ENCODE measurements at regions not wholly inside any gene's neighbourhood (a gene's known extent, or its start where the extent isn't known, plus 50 kb on each side); places are given as distances from the start of the nearest gene placed in this dataset.

DNA sequence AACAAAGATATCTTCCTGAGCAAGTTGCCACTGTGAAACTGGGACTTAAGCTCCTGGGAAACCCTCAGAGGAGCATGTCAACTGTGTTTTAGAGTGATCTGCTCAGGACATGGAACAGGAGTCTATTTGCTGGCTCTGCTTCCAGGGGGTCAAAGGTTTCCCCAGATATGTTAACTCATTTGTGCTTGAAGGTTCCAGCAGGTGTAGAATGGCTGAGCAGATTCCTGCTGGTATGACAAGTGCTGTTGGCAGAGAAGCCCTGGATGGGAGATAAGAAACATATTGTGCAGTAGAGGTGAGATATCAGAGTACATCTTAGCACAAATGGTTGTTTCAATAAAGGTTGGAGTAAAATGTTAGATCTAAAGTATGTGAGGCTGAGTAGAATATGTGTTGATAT is 282.7 kb upstream of the DACH1 start:
- Histone ChIP-seq H4K20me1 (ENCODE audit: insufficient read depth, low read length) (no peaks in the 10 kb centered on the region), H2AFZ (ENCODE audit: low read length) (no peak overlapping the region), H3K4me3 (ENCODE audit: low read depth, low read length, poor library complexity, severe bottlenecking) (no peak overlapping the region), H3K9ac (ENCODE audit: low read length) (no peak overlapping the region), H3K79me2 (ENCODE audit: insufficient read depth, low read length) (no peaks in the 10 kb centered on the region), H3F3A (ENCODE audit: insufficient read depth, low read length) (no peaks in the 10 kb centered on the region), H3K36me3 (ENCODE audit: insufficient read depth, low read length) (no peaks in the 10 kb centered on the region), H3K27me3 (ENCODE audit: insufficient read depth, low read length) (no peaks in the 10 kb centered on the region), H3K4me2 (ENCODE audit: low read length) (no peak overlapping the region), H3K9me2 (ENCODE audit: low read depth, low read length) (no peaks in the 10 kb centered on the region), H3K27ac (ENCODE audit: low read depth, low read length, poor library complexity, severe bottlenecking) (no peak overlapping the region), H3K4me1 (ENCODE audit: insufficient read depth, low read length, severe bottlenecking) (no peaks in the 10 kb centered on the region), H3K9me3 (ENCODE audit: low read length) (no peaks in the 10 kb centered on the region)
- no peak for TF ChIP-seq EZH2 (IDR thresholded peaks at IDR 0.05; ENCODE audit: borderline replicate concordance, low read length)
- TF ChIP-seq, protein P1, sequence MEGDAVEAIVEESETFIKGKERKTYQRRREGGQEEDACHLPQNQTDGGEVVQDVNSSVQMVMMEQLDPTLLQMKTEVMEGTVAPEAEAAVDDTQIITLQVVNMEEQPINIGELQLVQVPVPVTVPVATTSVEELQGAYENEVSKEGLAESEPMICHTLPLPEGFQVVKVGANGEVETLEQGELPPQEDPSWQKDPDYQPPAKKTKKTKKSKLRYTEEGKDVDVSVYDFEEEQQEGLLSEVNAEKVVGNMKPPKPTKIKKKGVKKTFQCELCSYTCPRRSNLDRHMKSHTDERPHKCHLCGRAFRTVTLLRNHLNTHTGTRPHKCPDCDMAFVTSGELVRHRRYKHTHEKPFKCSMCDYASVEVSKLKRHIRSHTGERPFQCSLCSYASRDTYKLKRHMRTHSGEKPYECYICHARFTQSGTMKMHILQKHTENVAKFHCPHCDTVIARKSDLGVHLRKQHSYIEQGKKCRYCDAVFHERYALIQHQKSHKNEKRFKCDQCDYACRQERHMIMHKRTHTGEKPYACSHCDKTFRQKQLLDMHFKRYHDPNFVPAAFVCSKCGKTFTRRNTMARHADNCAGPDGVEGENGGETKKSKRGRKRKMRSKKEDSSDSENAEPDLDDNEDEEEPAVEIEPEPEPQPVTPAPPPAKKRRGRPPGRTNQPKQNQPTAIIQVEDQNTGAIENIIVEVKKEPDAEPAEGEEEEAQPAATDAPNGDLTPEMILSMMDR (IDR thresholded peaks at IDR 0.05; ENCODE audit: low read length), result no peak

- no peak overlapping the region for H3K4me2 ChIP-seq (ENCODE audit: low read length)
- no peak overlapping the region for H2AFZ ChIP-seq (ENCODE audit: low read length)
- no peaks in the 10 kb centered on the region for H4K20me1 ChIP-seq (ENCODE audit: insufficient read depth, low read length)
- H3K9me2 ChIP-seq (ENCODE audit: low read depth, low read length), result no peaks in the 10 kb centered on the region
- no peak overlapping the region for H3K27ac ChIP-seq (ENCODE audit: low read depth, low read length, poor library complexity, severe bottlenecking)
- TF ChIP-seq, protein P1 (IDR thresholded peaks at IDR 0.05; ENCODE audit: low read length), result no peak
- TF ChIP-seq EZH2 (IDR thresholded peaks at IDR 0.05; ENCODE audit: borderline replicate concordance, low read length), result no peak
- H3K4me3 ChIP-seq (ENCODE audit: low read depth, low read length, poor library complexity, severe bottlenecking), result no peak overlapping the region
- no peaks in the 10 kb centered on the region for H3K4me1 ChIP-seq (ENCODE audit: insufficient read depth, low read length, severe bottlenecking)
- H3K9ac ChIP-seq (ENCODE audit: low read length), result no peak overlapping the region
- no peaks in the 10 kb centered on the region for H3K27me3 ChIP-seq (ENCODE audit: insufficient read depth, low read length)
- no peaks in the 10 kb centered on the region for H3K36me3 ChIP-seq (ENCODE audit: insufficient read depth, low read length)
- no peaks in the 10 kb centered on the region for H3K79me2 ChIP-seq (ENCODE audit: insufficient read depth, low read length)
- no peaks in the 10 kb centered on the region for H3K9me3 ChIP-seq (ENCODE audit: low read length)
- no peaks in the 10 kb centered on the region for H3F3A ChIP-seq (ENCODE audit: insufficient read depth, low read length)
Measured at GRCh38 chr13:72146816-72147215, 279.8 kb upstream of the DACH1 start.

DNA sequence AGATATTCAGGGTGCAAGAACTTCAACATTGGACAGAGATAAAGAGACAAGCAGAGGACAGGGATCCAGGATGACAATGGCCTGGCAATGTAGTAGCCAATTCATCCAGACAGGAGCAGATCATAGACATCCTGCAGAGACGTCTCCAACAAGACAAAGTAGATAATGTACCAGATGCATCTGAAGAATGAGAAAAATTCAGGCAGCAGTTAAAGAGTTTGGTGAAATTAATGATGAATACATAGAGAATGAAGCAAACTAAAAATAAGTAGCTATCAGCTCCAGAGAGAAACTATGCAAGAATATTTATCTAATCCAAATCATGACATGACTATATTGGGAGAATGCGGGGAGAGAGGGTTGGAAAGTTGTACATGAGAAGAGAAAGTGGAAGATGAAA is 278.4 kb upstream of the DACH1 start:
- TF ChIP-seq EZH2 (IDR thresholded peaks at IDR 0.05; ENCODE audit: borderline replicate concordance, low read length), result no peak
- TF ChIP-seq, protein P1 (IDR thresholded peaks at IDR 0.05; ENCODE audit: low read length), result no peak
- Histone ChIP-seq H3K36me3 (ENCODE audit: insufficient read depth, low read length) (no peaks in the 10 kb centered on the region), H4K20me1 (ENCODE audit: insufficient read depth, low read length) (no peaks in the 10 kb centered on the region)

More for the DNA sequence above, 278.4 kb upstream of the DACH1 start:
- Histone ChIP-seq H3K9me2 (ENCODE audit: low read depth, low read length) (no peaks in the 10 kb centered on the region), H3K9me3 (ENCODE audit: low read length) (no peaks in the 10 kb centered on the region), H3K4me1 (ENCODE audit: insufficient read depth, low read length, severe bottlenecking) (no peaks in the 10 kb centered on the region), H3K79me2 (ENCODE audit: insufficient read depth, low read length) (no peaks in the 10 kb centered on the region), H2AFZ (ENCODE audit: low read length) (no peak overlapping the region), H3K27ac (ENCODE audit: low read depth, low read length, poor library complexity, severe bottlenecking) (no peak overlapping the region), H3F3A (ENCODE audit: insufficient read depth, low read length) (no peaks in the 10 kb centered on the region), H3K27me3 (ENCODE audit: insufficient read depth, low read length) (no peaks in the 10 kb centered on the region), H3K9ac (ENCODE audit: low read length) (no peak overlapping the region), H3K4me2 (ENCODE audit: low read length) (no peak overlapping the region), H3K4me3 (ENCODE audit: low read depth, low read length, poor library complexity, severe bottlenecking) (no peak overlapping the region)

Data from OCI-LY1 (cell line).